Activated B cell treated with CpG ODN at 0.5 μM for 24 hours (primary cell): ENCODE measurements at regions not wholly inside any gene's neighbourhood (a gene's known extent, or its start where the extent isn't known, plus 50 kb on each side); places are given as distances from the start of the nearest gene placed in this dataset.

ENCODE experiments used
- ATAC-seq: fragments of 200-7000 bp; cut with Tn5 transposase; one replicate; pipeline ENCODE4 v1.10.0; 2021; ENCODE audit warnings: low read depth, mild to moderate bottlenecking, moderate library complexity
- CTCF ChIA-PET: fragments of 350-600 bp; sonication (Branson Sonifier 250); formaldehyde crosslinking; loops from one replicate; lab custom pipeline; 2021; ENCODE audit warnings: antibody characterized with exemption; lab: Charles Lee
- POLR2A ChIA-PET: fragments of 350-600 bp; sonication (Branson Sonifier 250); formaldehyde crosslinking; loops from one replicate; lab custom pipeline; 2021; ENCODE audit warnings: antibody characterized with exemption; lab: Charles Lee
- DNase-seq: peaks from one replicate; pipeline ENCODE4 v3.0.0; 2022
- H3K27ac Mint-ChIP-seq: one replicate; pipeline ENCODE4 v1.8.0; 2020; ENCODE audit warnings: mixed read lengths
- H3K27me3 Mint-ChIP-seq: one replicate; pipeline ENCODE4 v1.8.0; 2021; ENCODE audit warnings: mixed read lengths
- H3K36me3 Mint-ChIP-seq: one replicate; pipeline ENCODE4 v1.8.0; 2021; ENCODE audit warnings: low read depth, mixed read lengths
- H3K4me1 Mint-ChIP-seq: one replicate; pipeline ENCODE4 v1.8.0; 2021; ENCODE audit warnings: mixed read lengths
- H3K4me3 Mint-ChIP-seq: one replicate; pipeline ENCODE4 v1.8.0; 2020; ENCODE audit warnings: mild to moderate bottlenecking, mixed read lengths
- H3K9me3 Mint-ChIP-seq: one replicate; pipeline ENCODE4 v1.8.0; 2020; ENCODE audit warnings: mixed read lengths
- CTCF ChIP-seq: fragments of 200-600 bp; IDR thresholded peaks from one replicate; pipeline ENCODE4 v1.8.0; 2022; ENCODE audit warnings: antibody characterized with exemption, mild to moderate bottlenecking
- intact Hi-C: fragments of 100-400 bp; cut with micrococcal nuclease; formaldehyde crosslinking; loops from one replicate; pipeline ENCODE4 v1.15.1; 2024

- peaks cover 3% of the 10 kb centered on the region for H3K9me3 Mint-ChIP-seq
- intact Hi-C loops: no loop called here
- H3K4me1 Mint-ChIP-seq: no peaks in the 10 kb centered on the region
Observed at GRCh38 chr4:43757147-43757546, 691.5 kb downstream of the KCTD8 start.

GRCh38 chr4:43758836-43759235 lies 689.8 kb downstream of the KCTD8 start:
- Mint-ChIP-seq H3K27ac (no peak overlapping the region), H3K36me3 (no peaks in the 10 kb centered on the region), H3K4me1 (peaks cover 7% of the 10 kb centered on the region), H3K9me3 (peaks cover 3% of the 10 kb centered on the region), H3K27me3 (no peaks in the 10 kb centered on the region), H3K4me3 (no peak overlapping the region)
- TF ChIP-seq CTCF: no peak
- ChIA-PET POLR2A (no interaction called here), CTCF (no interaction called here)
- ATAC-seq: no peak
- intact Hi-C loops: no loop called here
- no peak for DNase-seq

More at GRCh38 chr4:43757147-43757546, 691.5 kb downstream of the KCTD8 start:
- TF ChIP-seq CTCF: no peak
- DNase-seq: no peak
- Mint-ChIP-seq H3K36me3 (no peaks in the 10 kb centered on the region), H3K27me3 (no peaks in the 10 kb centered on the region), H3K27ac (no peak overlapping the region), H3K4me3 (no peak overlapping the region)
- no peak for ATAC-seq
- CTCF ChIA-PET: no interaction called here
- POLR2A ChIA-PET: no interaction called here

GRCh38 chr4:43763029-43763610 lies 685.5 kb downstream of the KCTD8 start:
- no peaks in the 10 kb centered on the region for H3K36me3 Mint-ChIP-seq
- ChIA-PET POLR2A (interaction anchor here (0.6 kb wide), 1 partner anchor 135 kb away, joined by 6 read pairs; no protein-coding TSS in a partner anchor), CTCF (no interaction called here)
- H3K27ac Mint-ChIP-seq: no peak overlapping the region
- no peak overlapping the region for H3K4me3 Mint-ChIP-seq
- ATAC-seq: peak; percentile 28
- H3K4me1 Mint-ChIP-seq: peaks cover 27% of the 10 kb centered on the region
- intact Hi-C loops: no loop called here
- H3K9me3 Mint-ChIP-seq: peaks cover 3% of the 10 kb centered on the region
- H3K27me3 Mint-ChIP-seq: no peaks in the 10 kb centered on the region
- no peak for TF ChIP-seq CTCF
- no peak for DNase-seq

GRCh38 chr4:43765514-43765913 lies 683.1 kb downstream of the KCTD8 start:
- Mint-ChIP-seq H3K9me3 (no peaks in the 10 kb centered on the region), H3K4me1 (peaks cover 27% of the 10 kb centered on the region), H3K36me3 (no peaks in the 10 kb centered on the region), H3K27ac (no peak overlapping the region), H3K4me3 (no peak overlapping the region), H3K27me3 (no peaks in the 10 kb centered on the region)
- no peak for TF ChIP-seq CTCF
- CTCF ChIA-PET: no interaction called here
- intact Hi-C loops: no loop called here
- POLR2A ChIA-PET: no interaction called here
- ATAC-seq (no peak), DNase-seq (no peak)

GRCh38 chr4:43766648-43767047 lies 682.0 kb downstream of the KCTD8 start:
- POLR2A ChIA-PET: no interaction called here
- no peak for TF ChIP-seq CTCF
- H3K27me3 Mint-ChIP-seq: no peaks in the 10 kb centered on the region
- CTCF ChIA-PET: no interaction called here
- peak overlapping the region; percentile 0 for H3K27ac Mint-ChIP-seq
- H3K36me3 Mint-ChIP-seq: no peaks in the 10 kb centered on the region
- intact Hi-C loops: no loop called here
- H3K4me1 Mint-ChIP-seq: peaks cover 27% of the 10 kb centered on the region
- H3K9me3 Mint-ChIP-seq: no peaks in the 10 kb centered on the region
- ATAC-seq (no peak), DNase-seq (no peak)
- no peak overlapping the region for H3K4me3 Mint-ChIP-seq
